RWPE2 (cell line): ENCODE measurements at regions not wholly inside any gene's neighbourhood (a gene's known extent, or its start where the extent isn't known, plus 50 kb on each side); places are given as distances from the start of the nearest gene placed in this dataset.

ENCODE experiments used
- ATAC-seq: fragments of 200-7000 bp; cut with Tn5 transposase; 3 replicates; pipeline ENCODE4 v1.9.1; 2021; ENCODE audit warnings: low read depth
- DNase-seq: peaks from one replicate; pipeline ENCODE4 v3.0.0-alpha.2; 2020; ENCODE audit warnings: low spot score
- H3K27ac ChIP-seq: fragments of 450-650 bp; 2 replicates; pipeline ENCODE4 v1.5.1; 2017; ENCODE audit warnings: mild to moderate bottlenecking; ENCODE audit not compliant: poor library complexity, severe bottlenecking
- H3K27me3 ChIP-seq: fragments of 250-450 bp; sonication (Bioruptor Pico); 2 replicates; pipeline ENCODE4 v1.5.1; 2021; ENCODE audit warnings: mild to moderate bottlenecking, moderate library complexity; ENCODE audit not compliant: insufficient read depth, poor library complexity, severe bottlenecking
- H3K36me3 ChIP-seq: fragments of 250-450 bp; sonication (Bioruptor Pico); 2 replicates; pipeline ENCODE4 v1.5.1; 2020; ENCODE audit warnings: low read depth, mild to moderate bottlenecking, moderate library complexity
- H3K4me1 ChIP-seq: fragments of 250-450 bp; sonication (Bioruptor Pico); 2 replicates; pipeline ENCODE4 v1.5.1; 2021; ENCODE audit warnings: mild to moderate bottlenecking, moderate library complexity; ENCODE audit not compliant: insufficient read depth, poor library complexity, severe bottlenecking
- H3K4me3 ChIP-seq: fragments of 250-450 bp; sonication (Bioruptor Pico); 2 replicates; pipeline ENCODE4 v1.5.1; 2021; ENCODE audit warnings: mild to moderate bottlenecking, moderate library complexity; ENCODE audit not compliant: severe bottlenecking
- H3K9me3 ChIP-seq: fragments of 250-450 bp; sonication (Bioruptor Pico); 2 replicates; pipeline ENCODE4 v1.5.1; 2021; ENCODE audit warnings: mild to moderate bottlenecking, moderate library complexity; ENCODE audit not compliant: severe bottlenecking
- TF ChIP-seq, protein P1 (sequence below): fragments of 450-650 bp; IDR thresholded peaks from one replicate; pipeline ENCODE4 v1.5.1; 2017; ENCODE audit warnings: mild to moderate bottlenecking, moderate library complexity; ENCODE audit not compliant: poor library complexity, severe bottlenecking

DNA sequence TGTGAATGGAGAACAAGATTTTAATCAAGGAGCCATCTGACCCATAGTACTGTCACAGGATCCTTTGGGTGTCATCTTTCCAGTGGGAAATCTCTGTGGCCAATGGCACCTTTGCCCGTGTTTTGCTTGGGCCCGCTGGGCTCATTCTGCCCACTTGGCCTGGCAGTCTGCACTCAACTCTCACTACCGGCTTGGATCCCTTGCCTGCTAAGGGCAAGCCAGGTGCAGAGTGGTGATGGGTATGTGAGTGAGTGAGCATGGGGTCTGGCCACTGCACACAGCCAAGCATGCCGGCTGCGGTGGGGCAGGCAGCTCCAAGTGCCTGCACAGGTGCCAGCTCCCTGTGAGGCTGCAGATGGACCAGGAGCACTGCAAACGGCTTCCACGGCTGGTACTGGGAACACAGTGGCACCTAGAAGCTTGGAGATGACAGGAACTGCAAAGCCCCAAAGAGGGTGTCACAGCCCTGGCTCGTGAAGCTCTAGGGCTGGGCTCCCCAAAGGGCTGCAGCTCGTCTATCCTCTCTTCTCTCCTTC lies 454.5 kb downstream of the TMA16 start:
- Histone ChIP-seq H3K9me3 (no peaks in the 10 kb centered on the region), H3K4me1 (no peaks in the 10 kb centered on the region), H3K27ac (no peak overlapping the region), H3K4me3 (no peak overlapping the region), H3K27me3 (no peaks in the 10 kb centered on the region), H3K36me3 (no peaks in the 10 kb centered on the region)
- ATAC-seq (no peak), DNase-seq (no peak)
- TF ChIP-seq, protein P1, sequence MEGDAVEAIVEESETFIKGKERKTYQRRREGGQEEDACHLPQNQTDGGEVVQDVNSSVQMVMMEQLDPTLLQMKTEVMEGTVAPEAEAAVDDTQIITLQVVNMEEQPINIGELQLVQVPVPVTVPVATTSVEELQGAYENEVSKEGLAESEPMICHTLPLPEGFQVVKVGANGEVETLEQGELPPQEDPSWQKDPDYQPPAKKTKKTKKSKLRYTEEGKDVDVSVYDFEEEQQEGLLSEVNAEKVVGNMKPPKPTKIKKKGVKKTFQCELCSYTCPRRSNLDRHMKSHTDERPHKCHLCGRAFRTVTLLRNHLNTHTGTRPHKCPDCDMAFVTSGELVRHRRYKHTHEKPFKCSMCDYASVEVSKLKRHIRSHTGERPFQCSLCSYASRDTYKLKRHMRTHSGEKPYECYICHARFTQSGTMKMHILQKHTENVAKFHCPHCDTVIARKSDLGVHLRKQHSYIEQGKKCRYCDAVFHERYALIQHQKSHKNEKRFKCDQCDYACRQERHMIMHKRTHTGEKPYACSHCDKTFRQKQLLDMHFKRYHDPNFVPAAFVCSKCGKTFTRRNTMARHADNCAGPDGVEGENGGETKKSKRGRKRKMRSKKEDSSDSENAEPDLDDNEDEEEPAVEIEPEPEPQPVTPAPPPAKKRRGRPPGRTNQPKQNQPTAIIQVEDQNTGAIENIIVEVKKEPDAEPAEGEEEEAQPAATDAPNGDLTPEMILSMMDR, result no peak

GRCh38 chr4:163949976-163950601 lies 455.6 kb downstream of the TMA16 start:
- H3K27me3 ChIP-seq, result no peaks in the 10 kb centered on the region
- no peaks in the 10 kb centered on the region for H3K9me3 ChIP-seq
- H3K4me3 ChIP-seq, result no peak overlapping the region
- DNase-seq, result peak; percentile 39
- H3K4me1 ChIP-seq, result no peaks in the 10 kb centered on the region
- no peak for ATAC-seq
- H3K27ac ChIP-seq, result no peak overlapping the region
- TF ChIP-seq, protein P1, result no peak
- H3K36me3 ChIP-seq, result no peaks in the 10 kb centered on the region

DNA sequence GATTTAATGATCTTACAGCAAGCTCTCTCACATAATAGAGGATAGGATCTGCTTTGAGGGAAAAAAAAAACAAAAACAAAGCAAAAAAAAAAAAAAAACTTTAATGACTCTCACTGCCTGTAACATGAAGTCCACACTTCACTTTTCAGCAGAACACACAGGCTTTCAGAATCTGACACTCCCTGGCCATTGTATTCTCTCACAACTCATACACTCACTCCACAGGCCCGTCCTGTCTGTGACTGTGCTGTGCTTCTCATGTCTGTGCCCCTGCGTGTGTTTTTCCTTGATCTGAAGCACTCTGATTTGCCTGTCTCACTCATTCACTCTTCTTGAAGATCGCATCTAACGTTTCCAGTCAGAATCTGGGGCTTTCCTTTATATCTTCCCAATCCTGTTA lies 460.8 kb downstream of the TMA16 start:
- no peaks in the 10 kb centered on the region for H3K36me3 ChIP-seq
- ATAC-seq (no peak), DNase-seq (no peak)
- no peaks in the 10 kb centered on the region for H3K4me1 ChIP-seq
- TF ChIP-seq, protein P1, result no peak
- H3K27me3 ChIP-seq, result no peaks in the 10 kb centered on the region
- no peak overlapping the region for H3K4me3 ChIP-seq
- no peak overlapping the region for H3K27ac ChIP-seq
- no peaks in the 10 kb centered on the region for H3K9me3 ChIP-seq

DNA sequence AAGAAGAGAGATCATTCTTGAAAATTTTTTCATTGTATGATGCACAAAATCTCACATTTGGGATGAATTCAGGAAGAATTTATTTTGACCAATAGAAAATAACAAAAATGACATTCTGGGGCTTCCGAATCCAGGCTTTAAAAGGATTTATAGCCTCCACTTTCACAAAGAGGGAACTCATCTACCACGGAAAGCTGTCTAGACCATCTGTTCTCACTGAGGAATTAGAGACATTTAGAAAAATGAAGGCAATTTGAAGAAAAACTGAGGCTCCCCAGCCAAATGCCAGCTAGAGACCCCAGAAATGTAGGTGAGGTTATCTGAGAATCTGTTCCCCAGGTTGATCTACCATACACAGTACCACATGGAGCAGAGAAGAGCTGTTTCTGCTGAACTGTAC lies 464.3 kb downstream of the TMA16 start:
- H3K9me3 ChIP-seq, result no peaks in the 10 kb centered on the region
- no peak overlapping the region for H3K4me3 ChIP-seq
- H3K4me1 ChIP-seq, result no peaks in the 10 kb centered on the region
- no peak for DNase-seq
- no peaks in the 10 kb centered on the region for H3K27me3 ChIP-seq
- no peaks in the 10 kb centered on the region for H3K36me3 ChIP-seq
- no peak overlapping the region for H3K27ac ChIP-seq
- ATAC-seq, result no peak
- TF ChIP-seq, protein P1, result no peak

GRCh38 chr4:163959932-163960331 lies 465.4 kb downstream of the TMA16 start:
- H3K36me3 ChIP-seq, result no peaks in the 10 kb centered on the region
- H3K27me3 ChIP-seq, result no peaks in the 10 kb centered on the region
- H3K27ac ChIP-seq, result no peak overlapping the region
- DNase-seq (no peak), ATAC-seq (no peak)
- no peaks in the 10 kb centered on the region for H3K9me3 ChIP-seq
- no peak overlapping the region for H3K4me3 ChIP-seq
- no peaks in the 10 kb centered on the region for H3K4me1 ChIP-seq
- TF ChIP-seq, protein P1, result no peak
